CD14-positive monocyte (primary cell): ENCODE measurements at regions not wholly inside any gene's neighbourhood (a gene's known extent, or its start where the extent isn't known, plus 50 kb on each side); places are given as distances from the start of the nearest gene placed in this dataset.

ENCODE experiments used
- DNase-seq, 3 donors: peaks; one replicate each; pipeline ENCODE4 v3.0.0-alpha.2; 2011 to 2022
- H2AFZ ChIP-seq: 2 replicates; pipeline ENCODE4 v1.6.0; 2012; ENCODE audit warnings: mild to moderate bottlenecking, low read depth, low read length, inconsistent platforms; ENCODE audit not compliant: insufficient read depth, poor library complexity, severe bottlenecking
- H3K27ac ChIP-seq, 2 donors: 1 replicate in 1 of 2; 2 replicates in 1 of 2; pipeline ENCODE4 v1.5.1; 2012 to 2013; ENCODE audit warnings: low read length in 2 of 2, control low read depth in 1 of 2, inconsistent platforms in 1 of 2, low read depth in 1 of 2, mild to moderate bottlenecking in 1 of 2
- H3K27me3 ChIP-seq, 2 donors: one replicate each; pipeline versions ENCODE4 v1.6.0 to v1.6.1; 2011 to 2013; ENCODE audit warnings: low read length in 2 of 2; ENCODE audit not compliant: control insufficient read depth in 2 of 2, insufficient read depth in 2 of 2
- H3K36me3 ChIP-seq, 2 donors: replicated peaks in 1 of 2; 1 replicate in 1 of 2; 2 replicates in 1 of 2; pipeline versions ENCODE4 v1.5.1 to v1.6.1; 2012 to 2013; ENCODE audit warnings: low read length in 2 of 2, control low read depth in 1 of 2, inconsistent platforms in 1 of 2, mild to moderate bottlenecking in 1 of 2; ENCODE audit not compliant: insufficient read depth in 2 of 2, control insufficient read depth in 1 of 2
- H3K4me1 ChIP-seq, 2 donors: 1 replicate in 1 of 2; 2 replicates in 1 of 2; pipeline versions ENCODE4 v1.5.1 to v1.6.1; 2012 to 2013; ENCODE audit warnings: low read length in 2 of 2, control low read depth in 1 of 2, inconsistent platforms in 1 of 2, mild to moderate bottlenecking in 1 of 2, moderate library complexity in 1 of 2; ENCODE audit not compliant: insufficient read depth in 2 of 2, control insufficient read depth in 1 of 2
- H3K4me2 ChIP-seq: replicated peaks from 2 replicates; pipeline ENCODE3; 2012; ENCODE audit warnings: low read length, moderate library complexity, mild to moderate bottlenecking; ENCODE audit not compliant: poor library complexity, severe bottlenecking; ENCODE audit errors: extremely low read depth
- H3K4me3 ChIP-seq, 3 experiments: fragments of 200-600 bp in 1 of 3; sonication (generic) in 1 of 3; replicated peaks in 1 of 3; 1 replicate in 2 of 3; 2 replicates in 1 of 3; pipeline ENCODE4 v1.5.1; 2011 to 2013; ENCODE audit warnings: low read length in 3 of 3, mild to moderate bottlenecking in 3 of 3, control low read depth in 2 of 3, low read depth in 2 of 3, inconsistent platforms in 1 of 3, moderate library complexity in 1 of 3
- H3K79me2 ChIP-seq: 2 replicates; pipeline ENCODE4 v1.6.0; 2012; ENCODE audit warnings: mild to moderate bottlenecking, control low read depth, inconsistent platforms, low read length, moderate library complexity; ENCODE audit not compliant: insufficient read depth
- H3K9ac ChIP-seq: 2 replicates; pipeline ENCODE4 v1.6.0; 2017; ENCODE audit warnings: low read length, mild to moderate bottlenecking; ENCODE audit not compliant: insufficient read depth, poor library complexity, severe bottlenecking
- H3K9me3 ChIP-seq, 2 donors: replicated peaks in 1 of 2; 1 replicate in 1 of 2; 2 replicates in 1 of 2; pipeline versions ENCODE4 v1.5.1 to v1.6.1; 2012 to 2013; ENCODE audit warnings: low read length in 2 of 2, control low read depth in 1 of 2; ENCODE audit not compliant: control insufficient read depth in 1 of 2, insufficient read depth in 1 of 2
- H4K20me1 ChIP-seq: 2 replicates; pipeline ENCODE4 v1.6.0; 2012; ENCODE audit warnings: mild to moderate bottlenecking, low read length, control low read depth, moderate library complexity; ENCODE audit not compliant: insufficient read depth
- H3K27ac Mint-ChIP-seq, 7 donors: one replicate each; pipeline ENCODE4 v1.8.0; 2020; ENCODE audit warnings: mild to moderate bottlenecking in 7 of 7, mixed read lengths in 7 of 7, moderate library complexity in 6 of 7, inconsistent platforms in 2 of 7
- H3K27me3 Mint-ChIP-seq, 3 donors: one replicate each; pipeline ENCODE4 v1.8.0; 2021 to 2022; ENCODE audit warnings: low read depth in 3 of 3, mild to moderate bottlenecking in 3 of 3, mixed read lengths in 3 of 3, moderate library complexity in 3 of 3, inconsistent platforms in 1 of 3
- H3K36me3 Mint-ChIP-seq, 2 donors: one replicate each; pipeline ENCODE4 v1.8.0; 2020; ENCODE audit warnings: mixed read lengths in 2 of 2, inconsistent platforms in 1 of 2, mild to moderate bottlenecking in 1 of 2
- H3K4me1 Mint-ChIP-seq: one replicate; pipeline ENCODE4 v1.8.0; 2020; ENCODE audit warnings: mild to moderate bottlenecking, mixed read lengths
- H3K4me3 Mint-ChIP-seq, 2 donors: one replicate each; pipeline ENCODE4 v1.8.0; 2020; ENCODE audit warnings: mild to moderate bottlenecking in 2 of 2, mixed read lengths in 2 of 2, moderate library complexity in 1 of 2
- H3K9me3 Mint-ChIP-seq, 7 donors: one replicate each; pipeline ENCODE4 v1.8.0; 2020 to 2022; ENCODE audit warnings: mixed read lengths in 7 of 7, mild to moderate bottlenecking in 6 of 7, moderate library complexity in 6 of 7, inconsistent platforms in 2 of 7
- WGBS: methylation state at CpG from one replicate; pipeline ENCODE4 v1.1.5; 2013; ENCODE audit warnings: missing lambda C conversion rate; ENCODE audit not compliant: insufficient coverage; 5-methylcytosine and 5-hydroxymethylcytosine counted together
- intact Hi-C, 2 donors: fragments of 100-400 bp; cut with micrococcal nuclease; formaldehyde crosslinking; loops; one replicate each; pipeline versions ENCODE4 v1.15.0 to v1.15.1; 2023
- TF ChIP-seq, protein P1 (sequence below): fragments of 200-600 bp; IDR thresholded peaks from one replicate; pipeline ENCODE4 v1.8.0; 2022; ENCODE audit warnings: antibody characterized with exemption, mild to moderate bottlenecking

DNA sequence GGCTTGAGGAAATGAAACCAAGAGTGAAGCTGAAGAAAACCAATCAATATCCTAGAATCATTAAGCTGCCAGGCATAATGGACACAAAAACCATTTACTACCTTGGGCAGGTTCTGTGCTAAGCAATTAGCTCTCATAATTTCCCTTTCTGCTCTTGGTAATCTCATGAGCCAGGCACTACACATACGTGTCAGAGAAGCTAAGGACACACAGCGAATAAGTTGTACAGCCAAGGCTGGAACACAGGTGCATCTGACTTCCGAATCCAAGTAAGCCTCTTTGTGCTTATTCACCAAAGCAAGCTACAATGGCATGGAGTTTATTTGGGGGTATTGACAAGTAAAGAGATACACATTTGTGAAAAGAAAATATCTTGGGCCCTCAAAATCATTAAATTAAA is 1343.9 kb upstream of the MIR17HG start:
- H3K4me3 Mint-ChIP-seq = no peak overlapping the region
- no CpG with 5 or more reads among the region's 3 CpGs for WGBS
- no peaks in the 10 kb centered on the region for H3K36me3 ChIP-seq
- H3K4me1 Mint-ChIP-seq = peaks cover 3% of the 10 kb centered on the region
- no peaks in the 10 kb centered on the region for H3K79me2 ChIP-seq
- H3K36me3 Mint-ChIP-seq = no peaks in the 10 kb centered on the region
- intact Hi-C loops = no loop called here
- peaks cover 0 to 2% (median 0%) of the 10 kb centered on the region in 3 donors for H3K27me3 Mint-ChIP-seq
- H3K4me1 ChIP-seq = peaks cover under 1 to 1% of the 10 kb centered on the region in 2 donors
- peaks cover 9 to 22% of the 10 kb centered on the region in 2 donors for H3K9me3 ChIP-seq
- H3K4me3 ChIP-seq = no peak overlapping the region
- peaks cover 0 to 20% (median 10%) of the 10 kb centered on the region in 7 donors for H3K9me3 Mint-ChIP-seq
- H2AFZ ChIP-seq = no peak overlapping the region
- no peak for DNase-seq
- H3K27me3 ChIP-seq = no peaks in the 10 kb centered on the region
- H3K9ac ChIP-seq = no peak overlapping the region
- no peaks in the 10 kb centered on the region for H4K20me1 ChIP-seq
- peak overlapping the region in 1 of 7 donors; percentile 57 for H3K27ac Mint-ChIP-seq
- no peak overlapping the region for H3K4me2 ChIP-seq
- no peak overlapping the region for H3K27ac ChIP-seq
- TF ChIP-seq, protein P1, sequence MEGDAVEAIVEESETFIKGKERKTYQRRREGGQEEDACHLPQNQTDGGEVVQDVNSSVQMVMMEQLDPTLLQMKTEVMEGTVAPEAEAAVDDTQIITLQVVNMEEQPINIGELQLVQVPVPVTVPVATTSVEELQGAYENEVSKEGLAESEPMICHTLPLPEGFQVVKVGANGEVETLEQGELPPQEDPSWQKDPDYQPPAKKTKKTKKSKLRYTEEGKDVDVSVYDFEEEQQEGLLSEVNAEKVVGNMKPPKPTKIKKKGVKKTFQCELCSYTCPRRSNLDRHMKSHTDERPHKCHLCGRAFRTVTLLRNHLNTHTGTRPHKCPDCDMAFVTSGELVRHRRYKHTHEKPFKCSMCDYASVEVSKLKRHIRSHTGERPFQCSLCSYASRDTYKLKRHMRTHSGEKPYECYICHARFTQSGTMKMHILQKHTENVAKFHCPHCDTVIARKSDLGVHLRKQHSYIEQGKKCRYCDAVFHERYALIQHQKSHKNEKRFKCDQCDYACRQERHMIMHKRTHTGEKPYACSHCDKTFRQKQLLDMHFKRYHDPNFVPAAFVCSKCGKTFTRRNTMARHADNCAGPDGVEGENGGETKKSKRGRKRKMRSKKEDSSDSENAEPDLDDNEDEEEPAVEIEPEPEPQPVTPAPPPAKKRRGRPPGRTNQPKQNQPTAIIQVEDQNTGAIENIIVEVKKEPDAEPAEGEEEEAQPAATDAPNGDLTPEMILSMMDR = no peak

DNA sequence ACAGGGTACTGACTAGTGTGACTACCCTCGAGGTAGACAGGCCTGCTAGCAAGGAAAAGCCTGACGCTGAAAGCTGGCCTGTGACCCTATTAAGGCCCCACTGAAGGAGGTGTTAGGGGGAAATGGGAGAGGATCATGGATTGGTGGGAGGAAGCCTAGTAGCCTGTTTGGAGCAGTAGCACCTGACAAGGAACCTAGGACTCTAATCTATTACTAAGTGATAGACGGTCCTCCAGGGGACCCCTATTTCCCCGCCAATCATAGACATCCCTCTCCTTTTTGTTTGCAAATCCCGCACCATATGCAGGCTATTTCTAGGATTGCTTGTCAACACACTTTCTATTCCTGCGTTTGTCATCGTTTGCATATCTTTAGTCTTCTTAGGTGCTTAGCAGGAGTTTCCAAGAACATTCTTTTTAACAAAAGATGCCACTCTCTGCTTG is 1338.8 kb upstream of the MIR17HG start:
- DNase-seq = no peak
- H3K27ac ChIP-seq = no peak overlapping the region
- TF ChIP-seq, protein P1 = no peak
- Mint-ChIP-seq H3K27ac (peak overlapping the region in 1 of 7 donors; percentile 35), H3K27me3 (no peaks in the 10 kb centered on the region), H3K4me3 (no peak overlapping the region), H3K4me1 (peaks cover 12% of the 10 kb centered on the region), H3K36me3 (no peaks in the 10 kb centered on the region), H3K9me3 (peaks cover 0 to 3% (median 2%) of the 10 kb centered on the region in 7 donors)
- intact Hi-C loops = no loop called here
- no peak overlapping the region for H3K4me2 ChIP-seq
- WGBS = 87% methylated on average over 6 of the region's 7 CpGs
- H4K20me1 ChIP-seq = no peaks in the 10 kb centered on the region
- H3K4me3 ChIP-seq = no peak overlapping the region
- H3K4me1 ChIP-seq = peaks cover 8 to 10% of the 10 kb centered on the region in 2 donors
- H3K79me2 ChIP-seq = no peaks in the 10 kb centered on the region
- no peaks in the 10 kb centered on the region for H3K9me3 ChIP-seq
- H3K9ac ChIP-seq = no peak overlapping the region
- H2AFZ ChIP-seq = no peak overlapping the region
- no peaks in the 10 kb centered on the region for H3K27me3 ChIP-seq
- H3K36me3 ChIP-seq = no peaks in the 10 kb centered on the region
